HEK293 (cell line): ENCODE measurements at regions not wholly inside any gene's neighbourhood (a gene's known extent, or its start where the extent isn't known, plus 50 kb on each side); places are given as distances from the start of the nearest gene placed in this dataset.

Source experiments
- CTCF ChIA-PET: fragments of 350-600 bp; formaldehyde crosslinking; extraction: SDS; loops from one replicate; lab custom pipeline; 2021; ENCODE audit warnings: antibody characterized with exemption; lab: Yijun Ruan, JAX
- POLR2A ChIA-PET: fragments of 300-600 bp; formaldehyde crosslinking; extraction: SDS; loops from one replicate; lab custom pipeline; 2020; ENCODE audit warnings: antibody characterized with exemption, inconsistent platforms; lab: Yijun Ruan, JAX
- H3K27ac ChIP-seq: fragments of 200-500 bp; sonication (Bioruptor generic); 2 replicates; pipeline ENCODE4 v1.5.1; 2014; ENCODE audit warnings: low read depth, low read length, control low read depth, inconsistent platforms; ENCODE audit errors: extremely low read depth
- H3K36me3 ChIP-seq, 2 experiments: fragments of 200-500 bp in 1 of 2; sonication (Bioruptor generic) in 1 of 2; 1 replicate in 1 of 2; 2 replicates in 1 of 2; pipeline ENCODE4 v1.5.1; 2014 to 2017; ENCODE audit warnings: inconsistent platforms in 2 of 2, low read length in 2 of 2; ENCODE audit not compliant: control insufficient read depth in 2 of 2, insufficient read depth in 1 of 2
- H3K4me1 ChIP-seq: fragments of 200-500 bp; sonication (Bioruptor generic); 2 replicates; pipeline ENCODE4 v1.5.1; 2014; ENCODE audit warnings: mild to moderate bottlenecking, low read length, inconsistent platforms; ENCODE audit not compliant: control insufficient read depth, insufficient read depth
- H3K4me3 ChIP-seq: 2 replicates; pipeline ENCODE4 v1.5.1; 2011; ENCODE audit warnings: low read depth, mild to moderate bottlenecking, control low read depth, low read length, moderate library complexity
- H3K9me3 ChIP-seq: fragments of 200-500 bp; sonication (Bioruptor generic); 2 replicates; pipeline ENCODE4 v1.5.1; 2014; ENCODE audit warnings: low read depth, low read length, inconsistent platforms; ENCODE audit not compliant: control insufficient read depth, insufficient read depth
- FEZF1 ChIP-seq: fragments of 450-650 bp; formaldehyde crosslinking; IDR thresholded peaks from 2 replicates; pipeline ENCODE4 v1.5.1; 2016; ENCODE audit warnings: missing biosample characterization, missing genetic modification characterization
- KLF7 ChIP-seq: fragments of 450-650 bp; formaldehyde crosslinking; IDR thresholded peaks from 2 replicates; pipeline ENCODE4 v1.5.1; 2016; ENCODE audit warnings: missing biosample characterization, missing genetic modification characterization, borderline replicate concordance
- MYNN ChIP-seq: fragments of 450-650 bp; formaldehyde crosslinking; IDR thresholded peaks from 2 replicates; pipeline ENCODE4 v1.5.1; 2016; ENCODE audit warnings: missing biosample characterization, missing genetic modification characterization, borderline replicate concordance
- PRDM1 ChIP-seq: fragments of 450-650 bp; formaldehyde crosslinking; IDR thresholded peaks from 2 replicates; pipeline ENCODE4; 2016; ENCODE audit warnings: missing biosample characterization, missing genetic modification characterization
- SALL2 ChIP-seq: fragments of 450-650 bp; formaldehyde crosslinking; IDR thresholded peaks from 2 replicates; pipeline ENCODE4 v1.5.0; 2017; ENCODE audit warnings: missing biosample characterization, mild to moderate bottlenecking, missing genetic modification characterization, borderline replicate concordance
- SCRT2 ChIP-seq: fragments of 450-650 bp; formaldehyde crosslinking; IDR thresholded peaks from 2 replicates; pipeline ENCODE4 v1.5.1; 2016; ENCODE audit warnings: missing biosample characterization, missing genetic modification characterization
- YY2 ChIP-seq: fragments of 450-650 bp; formaldehyde crosslinking; IDR thresholded peaks from 2 replicates; pipeline ENCODE4 v1.5.1; 2016; ENCODE audit warnings: missing biosample characterization, missing genetic modification characterization
- ZBTB17 ChIP-seq: fragments of 450-650 bp; formaldehyde crosslinking; IDR thresholded peaks from 2 replicates; pipeline ENCODE4 v1.5.1; 2016; ENCODE audit warnings: missing biosample characterization, missing genetic modification characterization
- ZFP41 ChIP-seq: fragments of 450-650 bp; formaldehyde crosslinking; IDR thresholded peaks from 2 replicates; pipeline ENCODE4 v1.5.1; 2016; ENCODE audit warnings: missing biosample characterization, missing genetic modification characterization, borderline replicate concordance
- ZFP69B ChIP-seq: fragments of 450-650 bp; formaldehyde crosslinking; IDR thresholded peaks from 2 replicates; pipeline ENCODE4 v1.5.1; 2016; ENCODE audit warnings: missing biosample characterization, missing genetic modification characterization
- ZNF112 ChIP-seq: fragments of 450-650 bp; formaldehyde crosslinking; IDR thresholded peaks from 2 replicates; pipeline ENCODE4 v1.5.0; 2017; ENCODE audit warnings: missing biosample characterization, missing genetic modification characterization
- ZNF121 ChIP-seq: fragments of 450-650 bp; formaldehyde crosslinking; IDR thresholded peaks from 2 replicates; pipeline ENCODE4 v1.5.1; 2016; ENCODE audit warnings: missing biosample characterization, missing genetic modification characterization
- ZNF174 ChIP-seq: fragments of 450-650 bp; formaldehyde crosslinking; IDR thresholded peaks from 2 replicates; pipeline ENCODE4 v1.5.0; 2017; ENCODE audit warnings: missing biosample characterization, mild to moderate bottlenecking, missing genetic modification characterization
- ZNF266 ChIP-seq: fragments of 450-650 bp; formaldehyde crosslinking; IDR thresholded peaks from 2 replicates; pipeline ENCODE4 v1.5.1; 2016; ENCODE audit warnings: missing biosample characterization, missing genetic modification characterization, low read depth
- ZNF292 ChIP-seq: fragments of 450-650 bp; formaldehyde crosslinking; IDR thresholded peaks from 2 replicates; pipeline ENCODE4 v1.5.1; 2016; ENCODE audit warnings: low read depth, missing biosample characterization, missing genetic modification characterization, borderline replicate concordance
- ZNF302 ChIP-seq: fragments of 450-650 bp; formaldehyde crosslinking; IDR thresholded peaks from 2 replicates; pipeline ENCODE4 v1.5.1; 2016; ENCODE audit warnings: missing biosample characterization, missing genetic modification characterization, low read depth
- ZNF311 ChIP-seq: fragments of 450-650 bp; formaldehyde crosslinking; IDR thresholded peaks from 2 replicates; pipeline ENCODE4 v1.5.1; 2017; ENCODE audit warnings: missing biosample characterization, missing genetic modification characterization, borderline replicate concordance
- ZNF335 ChIP-seq: fragments of 450-650 bp; formaldehyde crosslinking; conservative IDR thresholded peaks from 2 replicates; pipeline ENCODE4 v1.5.1; 2016; ENCODE audit warnings: missing biosample characterization, missing genetic modification characterization
- ZNF426 ChIP-seq: fragments of 450-650 bp; formaldehyde crosslinking; IDR thresholded peaks from 2 replicates; pipeline ENCODE4 v1.5.1; 2017; ENCODE audit warnings: missing biosample characterization, missing genetic modification characterization, mild to moderate bottlenecking, inconsistent platforms, moderate library complexity
- ZNF514 ChIP-seq: fragments of 450-650 bp; formaldehyde crosslinking; IDR thresholded peaks from 2 replicates; pipeline ENCODE4 v1.5.1; 2016; ENCODE audit warnings: missing biosample characterization, missing genetic modification characterization
- ZNF529 ChIP-seq: fragments of 450-650 bp; formaldehyde crosslinking; IDR thresholded peaks from 2 replicates; pipeline ENCODE4 v1.5.1; 2017; ENCODE audit warnings: missing genetic modification characterization, missing biosample characterization; ENCODE audit not compliant: insufficient replicate concordance
- ZNF596 ChIP-seq: fragments of 450-650 bp; IDR thresholded peaks from 2 replicates; pipeline ENCODE4 v1.5.0; 2018; ENCODE audit warnings: missing biosample characterization, mild to moderate bottlenecking, missing genetic modification characterization, moderate library complexity
- ZNF623 ChIP-seq: fragments of 450-650 bp; formaldehyde crosslinking; IDR thresholded peaks from 2 replicates; pipeline ENCODE4 v1.5.1; 2016; ENCODE audit warnings: missing biosample characterization, missing genetic modification characterization
- ZNF707 ChIP-seq: fragments of 450-650 bp; formaldehyde crosslinking; IDR thresholded peaks from 2 replicates; pipeline ENCODE4 v1.5.1; 2016; ENCODE audit warnings: missing biosample characterization, missing genetic modification characterization
- ZNF776 ChIP-seq: fragments of 450-650 bp; formaldehyde crosslinking; IDR thresholded peaks from 2 replicates; pipeline ENCODE4 v1.5.0; 2017; ENCODE audit warnings: missing biosample characterization, missing genetic modification characterization, borderline replicate concordance
- TF ChIP-seq, protein P1 (sequence below): fragments of 450-650 bp; formaldehyde crosslinking; IDR thresholded peaks from 2 replicates; pipeline ENCODE4 v1.5.1; 2016; ENCODE audit warnings: missing biosample characterization, missing genetic modification characterization

DNA sequence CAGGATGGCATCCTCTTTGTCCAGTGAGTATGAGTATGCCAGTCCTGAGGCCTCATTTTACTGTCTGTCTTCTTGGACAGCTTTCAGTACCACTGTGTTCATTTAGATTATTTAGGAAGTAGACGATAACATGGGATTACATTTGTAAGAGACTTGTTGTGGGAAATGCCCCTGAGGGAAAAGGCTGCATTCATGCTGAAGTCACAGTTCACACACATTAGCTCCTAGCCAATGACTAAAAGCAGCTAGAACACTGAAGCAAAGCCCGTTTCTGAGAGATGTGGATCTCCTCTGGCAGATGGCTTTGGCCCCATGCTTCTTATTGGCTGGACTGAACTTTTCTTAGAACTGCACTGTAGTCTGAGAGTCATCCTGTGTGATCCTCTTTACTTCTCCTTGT lies 242.4 kb downstream of the FAM76B start (continued):
- TF ChIP-seq ZNF776 (tag by site-specific recombination) (no peak), ZNF302 (tag by site-specific recombination) (no peak), ZBTB17 (no peak), ZNF529 (no peak), MYNN (tag by site-specific recombination) (no peak), ZNF311 (tag by site-specific recombination) (no peak), YY2 (tag by site-specific recombination) (no peak), ZNF426 (tag by site-specific recombination) (no peak)

DNA sequence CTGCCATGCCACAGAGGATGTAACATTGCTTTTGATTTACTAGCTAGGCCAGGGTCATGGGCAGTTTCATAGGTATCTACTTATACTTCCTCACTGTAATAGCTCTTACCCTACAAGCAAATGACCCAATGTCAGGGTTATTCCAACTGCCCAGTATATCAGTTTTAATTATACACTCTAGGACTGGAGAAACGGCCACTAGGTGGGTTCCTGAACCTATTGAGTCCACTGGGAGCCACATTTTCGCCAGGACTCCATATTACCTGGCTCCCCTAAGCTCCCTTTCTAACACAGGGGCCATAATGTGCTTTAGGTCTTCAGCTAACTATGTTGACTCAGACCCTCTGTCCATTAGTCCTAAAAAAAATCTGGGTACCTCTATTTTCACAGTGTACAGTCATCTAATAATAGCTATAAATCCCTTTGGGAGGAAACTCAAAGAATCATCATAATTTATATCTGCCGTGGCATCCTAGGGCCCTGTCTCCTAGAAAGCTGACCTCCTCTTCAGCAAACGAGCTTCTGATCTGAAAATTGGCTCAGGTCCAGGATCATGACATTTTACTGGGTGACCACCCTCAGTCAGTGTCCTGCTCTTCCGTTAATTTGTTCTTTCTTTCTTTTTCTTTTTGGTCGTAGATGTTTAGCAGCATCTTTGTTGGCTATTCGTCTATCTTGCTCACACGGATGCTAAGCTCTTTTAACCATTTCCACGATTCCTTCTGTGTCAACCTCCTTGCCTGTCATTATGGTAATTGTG lies 244.3 kb downstream of the FAM76B start:
- Histone ChIP-seq H3K4me1 (no peaks in the 10 kb centered on the region), H3K27ac (no peak overlapping the region), H3K9me3 (no peaks in the 10 kb centered on the region), H3K4me3 (no peak overlapping the region), H3K36me3 (no peaks in the 10 kb centered on the region)
- POLR2A ChIA-PET: interaction anchor here (0.5 kb wide), 1 partner anchor 55 kb away, joined by 4 read pairs; no protein-coding TSS in a partner anchor
- TF ChIP-seq ZNF335 (tag by site-specific recombination) (no peak), ZNF174 (tag by site-specific recombination) (no peak), ZFP69B (tag by site-specific recombination) (no peak), ZNF623 (tag by site-specific recombination) (no peak), KLF7 (tag by site-specific recombination) (no peak), ZFP41 (tag by site-specific recombination) (no peak), ZNF514 (no peak), PRDM1 (no peak), ZNF292 (tag by site-specific recombination) (no peak), ZNF121 (tag by site-specific recombination) (no peak), ZNF112 (tag by site-specific recombination) (no peak), ZNF596 (tag by site-specific recombination) (no peak), SALL2 (tag by site-specific recombination) (no peak), SCRT2 (tag by site-specific recombination) (no peak), FEZF1 (tag by site-specific recombination) (no peak), ZNF266 (tag by site-specific recombination) (no peak), ZNF707 (tag by site-specific recombination) (no peak)
- TF ChIP-seq, protein P1, sequence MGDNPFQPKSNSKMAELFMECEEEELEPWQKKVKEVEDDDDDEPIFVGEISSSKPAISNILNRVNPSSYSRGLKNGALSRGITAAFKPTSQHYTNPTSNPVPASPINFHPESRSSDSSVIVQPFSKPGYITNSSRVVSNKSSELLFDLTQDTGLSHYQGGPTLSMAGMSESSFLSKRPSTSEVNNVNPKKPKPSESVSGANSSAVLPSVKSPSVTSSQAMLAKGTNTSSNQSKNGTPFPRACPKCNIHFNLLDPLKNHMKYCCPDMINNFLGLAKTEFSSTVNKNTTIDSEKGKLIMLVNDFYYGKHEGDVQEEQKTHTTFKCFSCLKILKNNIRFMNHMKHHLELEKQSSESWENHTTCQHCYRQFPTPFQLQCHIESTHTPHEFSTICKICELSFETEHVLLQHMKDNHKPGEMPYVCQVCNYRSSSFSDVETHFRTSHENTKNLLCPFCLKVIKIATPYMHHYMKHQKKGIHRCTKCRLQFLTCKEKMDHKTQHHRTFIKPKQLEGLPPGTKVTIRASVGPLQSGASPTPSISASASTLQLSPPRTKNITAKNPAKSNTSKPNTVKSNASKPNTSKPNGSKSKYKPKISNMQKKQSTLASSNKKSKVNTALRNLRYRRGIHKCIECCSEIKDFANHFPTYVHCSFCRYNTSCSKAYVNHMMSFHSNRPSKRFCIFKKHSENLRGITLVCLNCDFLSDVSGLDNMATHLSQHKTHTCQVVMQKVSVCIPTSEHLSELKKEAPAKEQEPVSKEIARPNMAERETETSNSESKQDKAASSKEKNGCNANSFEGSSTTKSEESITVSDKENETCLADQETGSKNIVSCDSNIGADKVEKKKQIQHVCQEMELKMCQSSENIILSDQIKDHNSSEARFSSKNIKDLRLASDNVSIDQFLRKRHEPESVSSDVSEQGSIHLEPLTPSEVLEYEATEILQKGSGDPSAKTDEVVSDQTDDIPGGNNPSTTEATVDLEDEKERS (tag by site-specific recombination): no peak
- CTCF ChIA-PET: interaction anchor here (0.6 to 2.2 kb wide), 10 partner anchors 9 to 393 kb away, joined by 3 to 12 read pairs (median 3); no protein-coding TSS in a partner anchor
